Adrenal gland (tissue), 9 donors: ENCODE measurements at regions not wholly inside any gene's neighbourhood (a gene's known extent, or its start where the extent isn't known, plus 50 kb on each side); places are given as distances from the start of the nearest gene placed in this dataset.

Experiments used
- DNase-seq, 7 donors: peaks; one replicate each; pipeline ENCODE4 v3.0.0-alpha.2; 2019 to 2020
- H3K27ac ChIP-seq, 5 donors: fragments of 200-600 bp; sonication (generic) in 4 of 5; 1 replicate in 3 of 5; 2 replicates in 2 of 5; pipeline versions ENCODE4 v1.5.1 to v1.8.0; 2016 to 2020; ENCODE audit warnings: mild to moderate bottlenecking in 1 of 5
- H3K27me3 ChIP-seq: fragments of 200-600 bp; 2 replicates; pipeline ENCODE4 v1.8.0; 2021
- H3K36me3 ChIP-seq, 2 donors: fragments of 200-600 bp; replicated peaks in 1 of 2; 1 replicate in 1 of 2; 2 replicates in 1 of 2; pipeline versions ENCODE4 v1.5.1 to v1.8.0; 2018 to 2022
- H3K4me1 ChIP-seq, 2 donors: fragments of 200-600 bp; replicated peaks in 1 of 2; 1 replicate in 1 of 2; 2 replicates in 1 of 2; pipeline versions ENCODE4 v1.5.1 to v1.8.0; 2018 to 2021
- H3K4me3 ChIP-seq, 4 donors: fragments of 200-600 bp; sonication (generic) in 3 of 4; one replicate each; pipeline ENCODE4 v1.5.1; 2016 to 2018
- H3K9me3 ChIP-seq, 3 donors: fragments of 200-600 bp; sonication (generic) in 1 of 3; replicated peaks in 1 of 3; 1 replicate in 2 of 3; 2 replicates in 1 of 3; pipeline versions ENCODE4 v1.5.1 to v1.8.0; 2016 to 2021
- CTCF ChIP-seq, 6 experiments: fragments of 450-650 bp in 4 of 6; fragments of 200-600 bp in 2 of 6; sonication (generic) in 1 of 6; IDR thresholded peaks; 1 replicate in 5 of 6; 2 replicates in 1 of 6; pipeline versions ENCODE4 v1.5.1 to v1.8.0; 2016 to 2021; ENCODE audit warnings: antibody characterized with exemption in 6 of 6, mild to moderate bottlenecking in 2 of 6, moderate library complexity in 1 of 6
- POLR2A ChIP-seq, 2 donors: fragments of 450-650 bp; IDR thresholded peaks; one replicate each; pipeline ENCODE4 v1.6.1; 2017; ENCODE audit warnings: antibody characterized with exemption in 2 of 2, mild to moderate bottlenecking in 2 of 2, moderate library complexity in 1 of 2
- WGBS, 4 donors: extraction: QIAGEN DNeasy Blood & Tissue Kit in 2 of 4; methylation state at CpG; one replicate each; pipeline versions ENCODE4 v1.1.5 to v1.1.7; 2013 to 2017; 5-methylcytosine and 5-hydroxymethylcytosine counted together
- intact Hi-C, 2 donors: fragments of 100-400 bp; cut with DNase I; formaldehyde crosslinking; loops; one replicate each; pipeline versions ENCODE4 v1.14.1 to v1.15.0; 2022 to 2023
- donor health status: healthy with polysubstance abuse.
- donor health status: Bipolar disorder and iron deficiency.
- donor health status: DM: yes; HTN: yes; CAD: no.
- donor health status: DM: no; HTN: no; CAD: no.
- donor health status: DM: no; HTN: no; CAD: no.

- DNase-seq: no peak
- WGBS, 4 donors: 57 to 64% (median 58%) methylated on average over 4 of the region's 4 CpGs
- Histone ChIP-seq H3K9me3 (no peaks in the 10 kb centered on the region), H3K4me1 (no peaks in the 10 kb centered on the region), H3K36me3 (no peaks in the 10 kb centered on the region), H3K27ac (no peak overlapping the region), H3K27me3 (no peaks in the 10 kb centered on the region), H3K4me3 (no peak overlapping the region)
- intact Hi-C loops: no loop called here
- no peak for TF ChIP-seq POLR2A (IDR thresholded peaks at IDR 0.05)
- no peak for TF ChIP-seq CTCF (IDR thresholded peaks at IDR 0.05)
Observed at GRCh38 chr10:8800426-8800825, 745.9 kb downstream of the GATA3 start.

- TF ChIP-seq CTCF (IDR thresholded peaks at IDR 0.05) (no peak), POLR2A (IDR thresholded peaks at IDR 0.05) (no peak)
- H3K9me3 ChIP-seq: no peaks in the 10 kb centered on the region
- no peak for DNase-seq
- H3K36me3 ChIP-seq: no peaks in the 10 kb centered on the region
- H3K27ac ChIP-seq: no peak overlapping the region
- H3K4me1 ChIP-seq: no peaks in the 10 kb centered on the region
- 48 to 63% (median 59%) methylated on average over 3 of the region's 3 CpGs for WGBS, 4 donors
- intact Hi-C loops: no loop called here
- no peaks in the 10 kb centered on the region for H3K27me3 ChIP-seq
- no peak overlapping the region for H3K4me3 ChIP-seq
Observed at GRCh38 chr10:8803992-8804391, 749.5 kb downstream of the GATA3 start.

GRCh38 chr10:8810677-8811076 lies 756.2 kb downstream of the GATA3 start:
- no peak for TF ChIP-seq POLR2A (IDR thresholded peaks at IDR 0.05)
- TF ChIP-seq CTCF (IDR thresholded peaks at IDR 0.05): no peak
- H3K4me3 ChIP-seq: no peak overlapping the region
- H3K27me3 ChIP-seq: no peaks in the 10 kb centered on the region
- intact Hi-C loops: no loop called here
- no peaks in the 10 kb centered on the region for H3K36me3 ChIP-seq
- no peaks in the 10 kb centered on the region for H3K9me3 ChIP-seq
- no peaks in the 10 kb centered on the region for H3K4me1 ChIP-seq
- H3K27ac ChIP-seq: no peak overlapping the region
- no peak for DNase-seq

DNA sequence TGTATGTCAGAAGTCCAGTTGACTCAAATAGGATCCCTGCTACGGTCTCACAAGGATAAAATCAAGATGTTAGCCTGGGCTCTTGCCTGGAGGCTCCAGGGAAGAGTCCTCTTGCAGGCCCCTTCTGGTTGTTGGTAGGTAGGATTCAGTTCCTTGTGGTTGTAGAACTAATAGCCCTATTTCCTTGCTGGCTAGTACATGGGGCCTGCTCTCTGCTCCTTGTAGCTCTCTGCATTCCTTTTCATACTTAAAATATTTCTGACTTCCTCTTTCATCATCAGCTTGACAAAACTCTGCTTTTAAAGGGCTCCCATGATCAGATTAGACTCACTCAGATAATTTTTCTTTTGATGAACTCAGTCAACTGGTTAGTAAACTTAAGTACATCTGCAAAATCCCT lies 756.7 kb downstream of the GATA3 start:
- DNase-seq: no peak
- no peaks in the 10 kb centered on the region for H3K36me3 ChIP-seq
- H3K27ac ChIP-seq: no peak overlapping the region
- TF ChIP-seq POLR2A (IDR thresholded peaks at IDR 0.05) (no peak), CTCF (IDR thresholded peaks at IDR 0.05) (no peak)
- WGBS, 4 donors: 63 to 75% (median 73%) methylated on average over 1 of the region's 1 CpG
- no peaks in the 10 kb centered on the region for H3K9me3 ChIP-seq
- H3K27me3 ChIP-seq: no peaks in the 10 kb centered on the region
- H3K4me1 ChIP-seq: no peaks in the 10 kb centered on the region
- intact Hi-C loops: no loop called here
- H3K4me3 ChIP-seq: no peak overlapping the region
